GM23338 (cell line): ENCODE measurements at regions not wholly inside any gene's neighbourhood (a gene's known extent, or its start where the extent isn't known, plus 50 kb on each side); places are given as distances from the start of the nearest gene placed in this dataset.
A peak's percentile ranks its signal among the peaks of the same experiment; 100 is the strongest.

Experiments used
- ATAC-seq: fragments of 200-7000 bp; cut with Tn5 transposase; 3 replicates; pipeline ENCODE4 v1.9.1; 2020
- DNase-seq: peaks from one replicate; pipeline ENCODE4 v3.0.0-alpha.2; 2015; ENCODE audit warnings: low spot score
- H2AFZ ChIP-seq: fragments of 200-600 bp; sonication (generic); 2 replicates; pipeline ENCODE4 v1.8.0; 2016; ENCODE audit warnings: antibody characterized with exemption, mild to moderate bottlenecking, moderate library complexity
- H3F3A ChIP-seq: fragments of 200-600 bp; sonication (generic); replicated peaks from 2 replicates; pipeline ENCODE4 v1.8.0; 2017; ENCODE audit warnings: antibody characterized with exemption, mixed run types, low read depth
- H3K27ac ChIP-seq: fragments of 200-600 bp; sonication (generic); 2 replicates; pipeline ENCODE4 v1.6.1; 2016; ENCODE audit warnings: low read depth
- H3K27me3 ChIP-seq: fragments of 200-600 bp; sonication (generic); 2 replicates; pipeline ENCODE4 v1.8.0; 2016; ENCODE audit warnings: mild to moderate bottlenecking, mixed run types, moderate library complexity; ENCODE audit not compliant: insufficient read depth
- H3K36me3 ChIP-seq: fragments of 200-600 bp; sonication (generic); 2 replicates; pipeline ENCODE4 v1.8.0; 2016; ENCODE audit warnings: mild to moderate bottlenecking; ENCODE audit not compliant: insufficient read depth
- H3K4me1 ChIP-seq: fragments of 200-600 bp; sonication (generic); 2 replicates; pipeline ENCODE4 v1.8.0; 2016; ENCODE audit warnings: mild to moderate bottlenecking, moderate library complexity; ENCODE audit not compliant: insufficient read depth
- H3K4me2 ChIP-seq: fragments of 200-600 bp; sonication (generic); 2 replicates; pipeline ENCODE4 v1.7.1; 2017; ENCODE audit warnings: mixed run types
- H3K4me3 ChIP-seq: fragments of 200-600 bp; sonication (generic); 2 replicates; pipeline ENCODE4 v1.6.1; 2016; ENCODE audit warnings: mixed run types
- H3K79me2 ChIP-seq: fragments of 200-600 bp; sonication (generic); replicated peaks from 2 replicates; pipeline ENCODE4 v1.8.0; 2017; ENCODE audit warnings: mild to moderate bottlenecking; ENCODE audit not compliant: insufficient read depth
- H3K9me2 ChIP-seq: fragments of 200-600 bp; sonication (generic); 2 replicates; pipeline ENCODE4 v1.8.0; 2017; ENCODE audit not compliant: insufficient read depth
- H4K20me1 ChIP-seq: fragments of 200-600 bp; sonication (generic); replicated peaks from 2 replicates; pipeline ENCODE4 v1.8.0; 2017; ENCODE audit warnings: mild to moderate bottlenecking; ENCODE audit not compliant: insufficient read depth
- H3K27ac Mint-ChIP-seq: 2 replicates; pipeline ENCODE4 v1.8.0; 2020; ENCODE audit warnings: inconsistent platforms, mild to moderate bottlenecking, moderate library complexity, mixed read lengths
- H3K27me3 Mint-ChIP-seq: 3 replicates; pipeline ENCODE4 v1.8.0; 2022; ENCODE audit warnings: low read depth, mild to moderate bottlenecking, moderate library complexity, mixed read lengths, inconsistent platforms; ENCODE audit not compliant: insufficient read depth, poor library complexity
- H3K36me3 Mint-ChIP-seq: 3 replicates; pipeline ENCODE4 v1.8.0; 2021; ENCODE audit warnings: low read depth, mild to moderate bottlenecking, inconsistent platforms, moderate library complexity, mixed read lengths
- H3K4me1 Mint-ChIP-seq: 3 replicates; pipeline ENCODE4 v1.8.0; 2020; ENCODE audit warnings: mild to moderate bottlenecking, inconsistent platforms, mixed read lengths
- H3K4me3 Mint-ChIP-seq: 3 replicates; pipeline ENCODE4 v1.8.0; 2021; ENCODE audit warnings: moderate library complexity, mild to moderate bottlenecking, inconsistent platforms, mixed read lengths
- H3K9me3 Mint-ChIP-seq: 3 replicates; pipeline ENCODE4 v1.8.0; 2020; ENCODE audit warnings: moderate library complexity, mild to moderate bottlenecking, inconsistent platforms, mixed read lengths
- CREB1 ChIP-seq: fragments of 250-450 bp; sonication (Bioruptor Pico); IDR thresholded peaks from 2 replicates; pipeline ENCODE4 v1.5.0; 2020; ENCODE audit warnings: low read depth, mild to moderate bottlenecking, moderate library complexity
- CTCF ChIP-seq, 2 experiments: fragments of 200-600 bp in 1 of 2; sonication (generic) in 1 of 2; conservative IDR thresholded peaks; 2 replicates each; pipeline versions ENCODE4 v1.5.1 to v1.6.1; 2016 to 2017; ENCODE audit warnings: antibody characterized with exemption in 2 of 2, low read depth in 2 of 2, mild to moderate bottlenecking in 2 of 2, moderate library complexity in 1 of 2
- ETS1 ChIP-seq: IDR thresholded peaks from 2 replicates; pipeline ENCODE4 v1.6.1; 2016; ENCODE audit warnings: antibody characterized with exemption
- EZH2 ChIP-seq: fragments of 200-600 bp; sonication (generic); IDR thresholded peaks from one replicate; pipeline ENCODE4 v1.8.0; 2017; ENCODE audit warnings: antibody characterized with exemption, mild to moderate bottlenecking, low read depth; ENCODE audit not compliant: unreplicated experiment
- JUNB ChIP-seq: IDR thresholded peaks from one replicate; pipeline ENCODE4 v1.6.1; 2016; ENCODE audit warnings: antibody characterized with exemption; ENCODE audit not compliant: unreplicated experiment
- NANOG ChIP-seq: IDR thresholded peaks from 2 replicates; pipeline ENCODE4 v1.6.1; 2016; ENCODE audit warnings: antibody characterized with exemption, borderline replicate concordance
- POLR2AphosphoS5 ChIP-seq: IDR thresholded peaks from 2 replicates; pipeline ENCODE4 v1.6.1; 2016; ENCODE audit warnings: antibody characterized with exemption, low read depth
- STAT1 ChIP-seq: IDR thresholded peaks from one replicate; pipeline ENCODE4 v1.6.1; 2016; ENCODE audit warnings: antibody characterized with exemption; ENCODE audit not compliant: unreplicated experiment
- ZNF331 ChIP-seq: fragments of 250-450 bp; sonication (Bioruptor Pico); IDR thresholded peaks from 2 replicates; pipeline ENCODE4 v1.5.0; 2020; ENCODE audit warnings: low read depth, mild to moderate bottlenecking, moderate library complexity
- TF ChIP-seq, protein P1 (sequence below): IDR thresholded peaks from one replicate; pipeline ENCODE4 v1.6.1; 2018; ENCODE audit warnings: antibody characterized with exemption; ENCODE audit not compliant: unreplicated experiment

- DNase-seq (peak; percentile 95), ATAC-seq (peak; percentile 76)
- peaks cover 3% of the 10 kb centered on the region for H3K27me3 Mint-ChIP-seq
- Histone ChIP-seq H3K4me2 (no peak overlapping the region), H3K4me3 (no peak overlapping the region), H2AFZ (no peak overlapping the region), H3K27me3 (no peaks in the 10 kb centered on the region), H3K27ac (no peak overlapping the region), H3K79me2 (no peaks in the 10 kb centered on the region), H3K36me3 (no peaks in the 10 kb centered on the region), H4K20me1 (no peaks in the 10 kb centered on the region), H3F3A (no peaks in the 10 kb centered on the region), H3K4me1 (peaks cover 16% of the 10 kb centered on the region), H3K9me2 (no peaks in the 10 kb centered on the region)
- H3K36me3 Mint-ChIP-seq: peaks cover 16% of the 10 kb centered on the region
- no peak overlapping the region for H3K27ac Mint-ChIP-seq
- H3K4me1 Mint-ChIP-seq: no peaks in the 10 kb centered on the region
- peaks cover 22% of the 10 kb centered on the region for H3K9me3 Mint-ChIP-seq
- TF ChIP-seq CTCF (conservative IDR thresholded peaks at IDR 0.05; ENCODE audit: low read depth in 2 of 2) (peak; percentile 79 to 86), ZNF331 (no peak)
- H3K4me3 Mint-ChIP-seq: no peak overlapping the region
Measured at GRCh38 chr3:8441969-8442559, 59.6 kb upstream of the LMCD1 start.

GRCh38 chr3:8442993-8443650 is 58.5 kb upstream of the LMCD1 start:
- H3K79me2 ChIP-seq: no peaks in the 10 kb centered on the region
- no peak for TF ChIP-seq POLR2AphosphoS5
- TF ChIP-seq NANOG: no peak
- no peak for TF ChIP-seq JUNB
- no peak for TF ChIP-seq CREB1 (CRISPR knock-in tag)
- TF ChIP-seq CTCF (conservative IDR thresholded peaks at IDR 0.05; ENCODE audit: low read depth in 2 of 2): no peak
- TF ChIP-seq STAT1: no peak
- no peak for TF ChIP-seq ETS1
- TF ChIP-seq ZNF331: no peak
- TF ChIP-seq, protein P1, sequence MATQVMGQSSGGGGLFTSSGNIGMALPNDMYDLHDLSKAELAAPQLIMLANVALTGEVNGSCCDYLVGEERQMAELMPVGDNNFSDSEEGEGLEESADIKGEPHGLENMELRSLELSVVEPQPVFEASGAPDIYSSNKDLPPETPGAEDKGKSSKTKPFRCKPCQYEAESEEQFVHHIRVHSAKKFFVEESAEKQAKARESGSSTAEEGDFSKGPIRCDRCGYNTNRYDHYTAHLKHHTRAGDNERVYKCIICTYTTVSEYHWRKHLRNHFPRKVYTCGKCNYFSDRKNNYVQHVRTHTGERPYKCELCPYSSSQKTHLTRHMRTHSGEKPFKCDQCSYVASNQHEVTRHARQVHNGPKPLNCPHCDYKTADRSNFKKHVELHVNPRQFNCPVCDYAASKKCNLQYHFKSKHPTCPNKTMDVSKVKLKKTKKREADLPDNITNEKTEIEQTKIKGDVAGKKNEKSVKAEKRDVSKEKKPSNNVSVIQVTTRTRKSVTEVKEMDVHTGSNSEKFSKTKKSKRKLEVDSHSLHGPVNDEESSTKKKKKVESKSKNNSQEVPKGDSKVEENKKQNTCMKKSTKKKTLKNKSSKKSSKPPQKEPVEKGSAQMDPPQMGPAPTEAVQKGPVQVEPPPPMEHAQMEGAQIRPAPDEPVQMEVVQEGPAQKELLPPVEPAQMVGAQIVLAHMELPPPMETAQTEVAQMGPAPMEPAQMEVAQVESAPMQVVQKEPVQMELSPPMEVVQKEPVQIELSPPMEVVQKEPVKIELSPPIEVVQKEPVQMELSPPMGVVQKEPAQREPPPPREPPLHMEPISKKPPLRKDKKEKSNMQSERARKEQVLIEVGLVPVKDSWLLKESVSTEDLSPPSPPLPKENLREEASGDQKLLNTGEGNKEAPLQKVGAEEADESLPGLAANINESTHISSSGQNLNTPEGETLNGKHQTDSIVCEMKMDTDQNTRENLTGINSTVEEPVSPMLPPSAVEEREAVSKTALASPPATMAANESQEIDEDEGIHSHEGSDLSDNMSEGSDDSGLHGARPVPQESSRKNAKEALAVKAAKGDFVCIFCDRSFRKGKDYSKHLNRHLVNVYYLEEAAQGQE: no peak
- TF ChIP-seq EZH2: no peak

More at GRCh38 chr3:8442993-8443650, 58.5 kb upstream of the LMCD1 start:
- H3K4me1 ChIP-seq: peaks cover 16% of the 10 kb centered on the region
- no peaks in the 10 kb centered on the region for H4K20me1 ChIP-seq
- ATAC-seq: no peak
- H3F3A ChIP-seq: no peaks in the 10 kb centered on the region
- H3K27ac Mint-ChIP-seq: no peak overlapping the region
- peaks cover 12% of the 10 kb centered on the region for H3K36me3 Mint-ChIP-seq
- no peaks in the 10 kb centered on the region for H3K36me3 ChIP-seq
- H3K27ac ChIP-seq: no peak overlapping the region
- peaks cover 18% of the 10 kb centered on the region for H3K9me3 Mint-ChIP-seq
- H3K4me3 Mint-ChIP-seq: no peak overlapping the region
- H2AFZ ChIP-seq: no peak overlapping the region
- no peak overlapping the region for H3K4me3 ChIP-seq
- H3K27me3 ChIP-seq: no peaks in the 10 kb centered on the region
- H3K4me2 ChIP-seq: no peak overlapping the region
- no peak for DNase-seq
- H3K27me3 Mint-ChIP-seq: peaks cover 3% of the 10 kb centered on the region
- no peaks in the 10 kb centered on the region for H3K4me1 Mint-ChIP-seq
- H3K9me2 ChIP-seq: no peaks in the 10 kb centered on the region
